HCT116 (cell line): ENCODE measurements at regions not wholly inside any gene's neighbourhood (a gene's known extent, or its start where the extent isn't known, plus 50 kb on each side); places are given as distances from the start of the nearest gene placed in this dataset.

Source experiments
- ATAC-seq: fragments of 200-7000 bp; cut with Tn5 transposase; 2 replicates; pipeline ENCODE4 v1.9.1; 2020; ENCODE audit warnings: mild to moderate bottlenecking, moderate library complexity
- BruUV-seq: library from RNA; stranded (reverse); fragments of 400-500 nt; replicated peaks from 2 replicates; lab custom pipeline; 2021; lab: Mats Ljungman, UMichigan
- CTCF ChIA-PET: fragments of 300-600 bp; sonication (Branson Sonifier 250); formaldehyde crosslinking; loops from one replicate; lab custom pipeline; 2021; ENCODE audit warnings: antibody characterized with exemption; lab: Charles Lee
- POLR2A ChIA-PET: fragments of 300-600, 350-600 bp; sonication (Branson Sonifier 250); formaldehyde crosslinking; loops from one replicate; lab custom pipeline; 2021; ENCODE audit warnings: antibody characterized with exemption; lab: Charles Lee
- RAD21 ChIA-PET, 2 experiments: fragments of 300-600 bp; sonication (Branson Sonifier 250); formaldehyde crosslinking; loops; one replicate each; lab custom pipeline; 2023; ENCODE audit warnings: low total read pairs in 2 of 2; ENCODE audit not compliant: uncharacterized antibody in 2 of 2, unreplicated experiment in 2 of 2, low non-redundant PET in 1 of 2; lab: Charles Lee
- DNase-seq: peaks from one replicate; pipeline ENCODE4 v3.0.0-alpha.2; 2010; ENCODE audit warnings: low read depth, low spot score
- H2AFZ ChIP-seq: fragments of 200-600 bp; shearing (Covaris generic), sonication (generic); 2 replicates; pipeline ENCODE4 v1.6.1; 2017; ENCODE audit warnings: low read depth, mixed run types, mixed read lengths, antibody characterized with exemption, low read length; ENCODE audit not compliant: poor library complexity, severe bottlenecking
- H3K27ac ChIP-seq: 2 replicates; pipeline ENCODE4 v1.5.1; 2012; ENCODE audit warnings: low read depth, low read length
- H3K27me3 ChIP-seq: fragments of 200-600 bp; sonication (generic); 2 replicates; pipeline ENCODE4 v1.6.1; 2016; ENCODE audit warnings: mixed run types, low read length, mixed read lengths; ENCODE audit not compliant: insufficient read depth
- H3K36me3 ChIP-seq, 2 experiments: fragments of 200-500 bp in 1 of 2; fragments of 200-600 bp in 1 of 2; sonication (Bioruptor generic) in 1 of 2; sonication (generic) in 1 of 2; 2 replicates each; pipeline versions ENCODE4 v1.5.1 to v1.6.1; 2014 to 2016; ENCODE audit warnings: low read length in 2 of 2, inconsistent platforms in 1 of 2, mixed read lengths in 1 of 2, mixed run types in 1 of 2; ENCODE audit not compliant: insufficient read depth in 2 of 2, control insufficient read depth in 1 of 2
- H3K4me1 ChIP-seq, 2 experiments: fragments of 200-600 bp in 1 of 2; sonication (generic) in 1 of 2; 2 replicates each; pipeline versions ENCODE4 v1.5.1 to v1.6.1; 2012 to 2017; ENCODE audit warnings: low read length in 2 of 2, inconsistent platforms in 1 of 2, mild to moderate bottlenecking in 1 of 2, mixed read lengths in 1 of 2, mixed run types in 1 of 2, moderate library complexity in 1 of 2; ENCODE audit not compliant: insufficient read depth in 2 of 2, control insufficient read depth in 1 of 2
- H3K4me2 ChIP-seq: fragments of 200-600 bp; sonication (generic); 2 replicates; pipeline ENCODE4 v1.6.1; 2017; ENCODE audit warnings: mixed run types, low read length, mixed read lengths
- H3K4me3 ChIP-seq, 2 experiments: fragments of 200-600 bp in 1 of 2; sonication (generic) in 1 of 2; replicated peaks in 1 of 2; 2 replicates each; pipeline ENCODE4 v1.5.1; 2011 to 2016; ENCODE audit warnings: low read length in 2 of 2, control low read depth in 1 of 2, low read depth in 1 of 2, mild to moderate bottlenecking in 1 of 2, mixed read lengths in 1 of 2, mixed run types in 1 of 2
- H3K79me2 ChIP-seq: fragments of 200-600 bp; sonication (generic); 2 replicates; pipeline ENCODE4 v1.6.1; 2017; ENCODE audit warnings: mild to moderate bottlenecking, mixed run types, low read length, moderate library complexity, mixed read lengths; ENCODE audit not compliant: insufficient read depth
- H3K9ac ChIP-seq: fragments of 200-600 bp; sonication (generic); 2 replicates; pipeline ENCODE4 v1.6.1; 2016; ENCODE audit warnings: low read length, mixed read lengths
- H3K9me2 ChIP-seq: fragments of 200-600 bp; sonication (generic), shearing (Covaris generic); 2 replicates; pipeline ENCODE4 v1.6.1; 2017; ENCODE audit warnings: mixed run types, mild to moderate bottlenecking, moderate library complexity; ENCODE audit not compliant: insufficient read depth
- H3K9me3 ChIP-seq, 2 experiments: fragments of 200-500 bp in 1 of 2; fragments of 200-600 bp in 1 of 2; sonication (Bioruptor generic) in 1 of 2; sonication (generic) in 1 of 2; 2 replicates each; pipeline ENCODE4 v1.6.1; 2014 to 2017; ENCODE audit warnings: low read length in 2 of 2, mixed read lengths in 2 of 2, inconsistent platforms in 1 of 2, low read depth in 1 of 2, mild to moderate bottlenecking in 1 of 2, mixed run types in 1 of 2, moderate library complexity in 1 of 2; ENCODE audit not compliant: control insufficient read depth in 1 of 2, insufficient read depth in 1 of 2
- H4K20me1 ChIP-seq: fragments of 200-600 bp; sonication (generic), shearing (Covaris generic); 2 replicates; pipeline ENCODE4 v1.6.1; 2017; ENCODE audit warnings: mixed run types, mild to moderate bottlenecking, moderate library complexity; ENCODE audit not compliant: insufficient read depth
- ATF3 ChIP-seq: IDR thresholded peaks from 2 replicates; pipeline ENCODE4 v1.6.1; 2012
- CBX3 ChIP-seq: IDR thresholded peaks from 2 replicates; pipeline ENCODE4 v1.6.1; 2012; ENCODE audit warnings: low read depth
- CEBPB ChIP-seq: IDR thresholded peaks from 2 replicates; pipeline ENCODE4 v1.6.1; 2012; ENCODE audit warnings: low read depth
- CTCF ChIP-seq, 3 experiments: fragments of 200-600 bp in 1 of 3; sonication (generic) in 1 of 3; IDR thresholded peaks in 2 of 3; conservative IDR thresholded peaks in 1 of 3; 2 replicates each; pipeline ENCODE4 v1.5.1; 2012 to 2017; ENCODE audit warnings: low read depth in 2 of 3, low read length in 2 of 3, antibody characterized with exemption in 1 of 3, borderline replicate concordance in 1 of 3, control low read depth in 1 of 3, mild to moderate bottlenecking in 1 of 3, mixed read lengths in 1 of 3, mixed run types in 1 of 3, moderate library complexity in 1 of 3; ENCODE audit not compliant: insufficient read depth in 1 of 3
- EGR1 ChIP-seq: IDR thresholded peaks from 2 replicates; pipeline ENCODE4 v1.6.1; 2012; ENCODE audit warnings: low read depth
- ELF1 ChIP-seq: IDR thresholded peaks from 2 replicates; pipeline ENCODE4 v1.6.1; 2012; ENCODE audit warnings: low read depth, borderline replicate concordance
- EZH2 ChIP-seq: fragments of 200-600 bp; sonication (generic); IDR thresholded peaks from 2 replicates; pipeline ENCODE4 v1.6.1; 2017; ENCODE audit warnings: antibody characterized with exemption, mixed run types
- EZH2phosphoT487 ChIP-seq: fragments of 200-600 bp; IDR thresholded peaks from 2 replicates; pipeline ENCODE4 v1.6.1; 2018; ENCODE audit warnings: antibody characterized with exemption, borderline replicate concordance
- JUND ChIP-seq: IDR thresholded peaks from 2 replicates; pipeline ENCODE4 v1.6.1; 2012
- MAX ChIP-seq: IDR thresholded peaks from 2 replicates; pipeline ENCODE4 v1.6.1; 2012
- POLR2AphosphoS5 ChIP-seq: IDR thresholded peaks from 2 replicates; pipeline ENCODE4 v1.6.1; 2011; ENCODE audit warnings: mild to moderate bottlenecking, low read depth, low read length, moderate library complexity
- RAD21 ChIP-seq: IDR thresholded peaks from 2 replicates; pipeline ENCODE4 v1.6.1; 2012; ENCODE audit warnings: low read depth, mild to moderate bottlenecking
- SP1 ChIP-seq: IDR thresholded peaks from 2 replicates; pipeline ENCODE4 v1.6.1; 2012; ENCODE audit warnings: low read depth
- SRF ChIP-seq: IDR thresholded peaks from 2 replicates; pipeline ENCODE4 v1.6.1; 2012; ENCODE audit warnings: low read depth
- TCF7L2 ChIP-seq: IDR thresholded peaks from 2 replicates; pipeline ENCODE4 v1.7.0; 2011; ENCODE audit warnings: borderline replicate concordance, inconsistent platforms; ENCODE audit not compliant: insufficient read depth, insufficient read length; ENCODE audit errors: extremely low read depth
- YY1 ChIP-seq: IDR thresholded peaks from 2 replicates; pipeline ENCODE4 v1.6.1; 2011; ENCODE audit warnings: low read length, low read depth, moderate library complexity, mild to moderate bottlenecking; ENCODE audit not compliant: insufficient replicate concordance; ENCODE audit errors: extremely low read depth
- ZFX ChIP-seq: fragments of 450-650 bp; IDR thresholded peaks from 2 replicates; pipeline ENCODE4 v1.6.1; 2017
- intact Hi-C: fragments of 100-400 bp; cut with micrococcal nuclease; formaldehyde crosslinking; loops from 2 replicates; pipeline ENCODE4 v1.10.0; 2022

- no peak for DNase-seq
- peak; percentile 42; the same call in 1 of the 2 replicates for ATAC-seq
- no peaks in the 10 kb centered on the region for H3K9me2 ChIP-seq
- no TSS peak for BruUV-seq
- no peak overlapping the region for H3K9ac ChIP-seq
- H2AFZ ChIP-seq: peak overlapping the region; percentile 4
- H3K27me3 ChIP-seq: no peaks in the 10 kb centered on the region
- POLR2A ChIA-PET: no interaction called here
- H3K27ac ChIP-seq: no peak overlapping the region
- no peaks in the 10 kb centered on the region for H4K20me1 ChIP-seq
- no peaks in the 10 kb centered on the region for H3K4me1 ChIP-seq
- no peak overlapping the region for H3K4me3 ChIP-seq
- H3K4me2 ChIP-seq: no peak overlapping the region
- no peaks in the 10 kb centered on the region for H3K79me2 ChIP-seq
- CTCF ChIA-PET: no interaction called here
- no peaks in the 10 kb centered on the region for H3K36me3 ChIP-seq
- RAD21 ChIA-PET: no interaction called here
- intact Hi-C loops: no loop called here
- TF ChIP-seq CTCF (IDR thresholded peaks at IDR 0.05 in 2 of 3, conservative IDR thresholded peaks at IDR 0.05 in 1 of 3; ENCODE audit: borderline replicate concordance in 1 of 3, insufficient read depth in 1 of 3, low read depth in 2 of 3, low read length in 2 of 3) (peak in 1 of 3 experiments; percentile 15; a peak in 1 of 6 replicates), YY1 (no peak), ZFX (no peak), SRF (no peak), ATF3 (no peak), SP1 (no peak), EGR1 (no peak), ELF1 (no peak), EZH2 (no peak)
- H3K9me3 ChIP-seq: no peaks in the 10 kb centered on the region
Measured at GRCh38 chr1:190957565-190957964, 479.9 kb upstream of the BRINP3 start.

- POLR2A ChIA-PET: no interaction called here
- ATAC-seq: no peak
- Histone ChIP-seq H3K36me3 (no peaks in the 10 kb centered on the region), H3K9me2 (no peaks in the 10 kb centered on the region), H3K4me3 (no peak overlapping the region), H3K9me3 (no peaks in the 10 kb centered on the region), H3K79me2 (no peaks in the 10 kb centered on the region), H3K9ac (no peak overlapping the region), H3K27ac (no peak overlapping the region), H3K4me2 (no peak overlapping the region), H2AFZ (no peak overlapping the region), H3K4me1 (no peaks in the 10 kb centered on the region), H3K27me3 (no peaks in the 10 kb centered on the region), H4K20me1 (no peaks in the 10 kb centered on the region)
- intact Hi-C loops: no loop called here
- CTCF ChIA-PET: no interaction called here
- RAD21 ChIA-PET: no interaction called here
- no TSS peak for BruUV-seq
- no peak for DNase-seq
- TF ChIP-seq JUND: no peak
- TF ChIP-seq CEBPB: no peak
- TF ChIP-seq ATF3: no peak
- TF ChIP-seq ELF1: no peak
- no peak for TF ChIP-seq TCF7L2
- TF ChIP-seq SP1: no peak
- no peak for TF ChIP-seq ZFX
- no peak for TF ChIP-seq CBX3
- no peak for TF ChIP-seq EZH2phosphoT487
- no peak for TF ChIP-seq EZH2
- TF ChIP-seq MAX: no peak
- TF ChIP-seq RAD21: no peak
- TF ChIP-seq CTCF (IDR thresholded peaks at IDR 0.05 in 2 of 3, conservative IDR thresholded peaks at IDR 0.05 in 1 of 3; ENCODE audit: borderline replicate concordance in 1 of 3, insufficient read depth in 1 of 3, low read depth in 2 of 3, low read length in 2 of 3): no peak
- no peak for TF ChIP-seq POLR2AphosphoS5
Measured at GRCh38 chr1:190963321-190963720, 485.7 kb upstream of the BRINP3 start.
